ENCODE measurements at regions not wholly inside any gene's neighbourhood (a gene's known extent, or its start where the extent isn't known, plus 50 kb on each side); places are given as distances from the start of the nearest gene placed in this dataset.

DNA sequence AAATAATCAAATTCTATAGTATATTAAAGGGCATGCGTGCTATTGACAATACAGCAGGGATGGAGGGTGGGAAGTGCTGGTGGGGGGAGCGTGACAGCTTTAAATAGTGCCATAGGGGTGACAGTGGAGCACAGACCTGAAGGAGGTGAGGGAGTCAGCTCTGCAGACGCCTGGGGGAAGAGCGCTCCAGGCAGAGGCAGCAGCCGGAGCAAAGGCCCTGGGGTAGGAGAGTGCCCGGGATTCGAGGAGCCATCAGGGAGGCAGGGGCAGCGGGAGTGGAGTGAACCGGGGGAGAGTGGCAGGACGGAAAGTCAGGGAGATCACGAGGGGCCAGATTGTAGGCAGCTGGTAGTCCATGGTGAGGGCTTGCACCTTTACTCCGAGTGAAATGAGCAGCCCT, 78.4 kb upstream of the CCDC167 start:
- Histone ChIP-seq H2AK5ac (ENCODE audit: insufficient read length, low read length) (no peak overlapping the region), H2BK5ac (ENCODE audit: insufficient read length, low read length) (no peak overlapping the region), H3K79me2 (ENCODE audit: insufficient read depth, low read length) (no peaks in the 10 kb centered on the region), H3K18ac (ENCODE audit: insufficient read length, low read depth, low read length) (no peak overlapping the region), H2BK12ac (ENCODE audit: insufficient read length, low read depth, low read length) (no peak overlapping the region), H3K14ac (ENCODE audit: insufficient read depth, low read length) (no peak overlapping the region), H2AFZ (ENCODE audit: low read length) (no peak overlapping the region), H3K9me3 (ENCODE audit: control insufficient read depth, low read depth, low read length) (no peaks in the 10 kb centered on the region), H2BK20ac (ENCODE audit: low read depth, low read length, poor library complexity, severe bottlenecking) (no peak overlapping the region), H3K56ac (ENCODE audit: insufficient read length, low read depth, low read length) (no peak overlapping the region), H3K23ac (ENCODE audit: insufficient read length, low read depth, low read length) (no peak overlapping the region), H3K4ac (ENCODE audit: low read depth, low read length) (no peak overlapping the region), H4K5ac (ENCODE audit: insufficient read length, low read depth, low read length) (no peak overlapping the region), H3K4me2 (ENCODE audit: insufficient read depth, insufficient read length, low read length) (no peak overlapping the region), H2BK15ac (ENCODE audit: low read depth, low read length) (no peak overlapping the region), H3T11ph (ENCODE audit: low read length) (no peak overlapping the region), H3K4me1 (ENCODE audit: insufficient read depth, low read length) (peaks cover 3% of the 10 kb centered on the region; the same call in 1 of the 2 replicates), H3K23me2 (ENCODE audit: insufficient read length, low read depth, low read length, poor library complexity, severe bottlenecking) (no peaks in the 10 kb centered on the region), H3K27ac (ENCODE audit: insufficient read length, low read depth, low read length) (no peak overlapping the region), H3K9ac (ENCODE audit: extremely low read depth, insufficient read length, low read length) (no peak overlapping the region), H4K8ac (replicated peaks; ENCODE audit: insufficient read length, low read depth, low read length) (no peak overlapping the region), H3K79me1 (ENCODE audit: insufficient read depth, low read depth, low read length, poor library complexity, severe bottlenecking) (no peaks in the 10 kb centered on the region), H4K20me1 (ENCODE audit: control insufficient read depth, insufficient read depth, insufficient read length) (no peaks in the 10 kb centered on the region), H2BK120ac (ENCODE audit: low read depth, low read length, poor library complexity, severe bottlenecking) (no peak overlapping the region), H4K91ac (ENCODE audit: insufficient read length, low read depth, low read length) (no peak overlapping the region), H3K27me3 (ENCODE audit: insufficient read depth, low read length) (no peaks in the 10 kb centered on the region)
- Mint-ChIP-seq H3K4me3 (no peak overlapping the region), H3K9me3 (peaks cover 0 to 6% of the 10 kb centered on the region in 2 experiments; a peak in 1 of 5 replicates), H3K4me1 (peaks cover 14 to 34% of the 10 kb centered on the region in 2 experiments), H3K36me3 (ENCODE audit: insufficient read depth in 1 of 3, low read depth in 3 of 3) (no peaks in the 10 kb centered on the region), H3K27ac (no peak overlapping the region; a peak in 1 of 7 replicates), H3K27me3 (ENCODE audit: low read depth) (peaks cover 8% of the 10 kb centered on the region; the same call in 1 of the 2 replicates)
- DNase-seq = no peak
- TF ChIP-seq, protein P1, sequence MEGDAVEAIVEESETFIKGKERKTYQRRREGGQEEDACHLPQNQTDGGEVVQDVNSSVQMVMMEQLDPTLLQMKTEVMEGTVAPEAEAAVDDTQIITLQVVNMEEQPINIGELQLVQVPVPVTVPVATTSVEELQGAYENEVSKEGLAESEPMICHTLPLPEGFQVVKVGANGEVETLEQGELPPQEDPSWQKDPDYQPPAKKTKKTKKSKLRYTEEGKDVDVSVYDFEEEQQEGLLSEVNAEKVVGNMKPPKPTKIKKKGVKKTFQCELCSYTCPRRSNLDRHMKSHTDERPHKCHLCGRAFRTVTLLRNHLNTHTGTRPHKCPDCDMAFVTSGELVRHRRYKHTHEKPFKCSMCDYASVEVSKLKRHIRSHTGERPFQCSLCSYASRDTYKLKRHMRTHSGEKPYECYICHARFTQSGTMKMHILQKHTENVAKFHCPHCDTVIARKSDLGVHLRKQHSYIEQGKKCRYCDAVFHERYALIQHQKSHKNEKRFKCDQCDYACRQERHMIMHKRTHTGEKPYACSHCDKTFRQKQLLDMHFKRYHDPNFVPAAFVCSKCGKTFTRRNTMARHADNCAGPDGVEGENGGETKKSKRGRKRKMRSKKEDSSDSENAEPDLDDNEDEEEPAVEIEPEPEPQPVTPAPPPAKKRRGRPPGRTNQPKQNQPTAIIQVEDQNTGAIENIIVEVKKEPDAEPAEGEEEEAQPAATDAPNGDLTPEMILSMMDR (conservative IDR thresholded peaks at IDR 0.05) = no peak
- no CpG with 5 or more reads among the region's 12 CpGs for WGBS (ENCODE audit: extremely low coverage, insufficient read length, low lambda C conversion rate)

All from H9 (cell line).